T-helper 22 cell (primary cell): ENCODE measurements at regions not wholly inside any gene's neighbourhood (a gene's known extent, or its start where the extent isn't known, plus 50 kb on each side); places are given as distances from the start of the nearest gene placed in this dataset.
"Not testable (repeated sequence)": the region's sequence is repeated elsewhere in the genome, so short reads cannot be mapped to it uniquely, and the experiment has no call there.

Experiments used
- DNase-seq: peaks from one replicate; pipeline ENCODE4 v3.0.0-alpha.2; 2020; ENCODE audit warnings: low read depth

DNA sequence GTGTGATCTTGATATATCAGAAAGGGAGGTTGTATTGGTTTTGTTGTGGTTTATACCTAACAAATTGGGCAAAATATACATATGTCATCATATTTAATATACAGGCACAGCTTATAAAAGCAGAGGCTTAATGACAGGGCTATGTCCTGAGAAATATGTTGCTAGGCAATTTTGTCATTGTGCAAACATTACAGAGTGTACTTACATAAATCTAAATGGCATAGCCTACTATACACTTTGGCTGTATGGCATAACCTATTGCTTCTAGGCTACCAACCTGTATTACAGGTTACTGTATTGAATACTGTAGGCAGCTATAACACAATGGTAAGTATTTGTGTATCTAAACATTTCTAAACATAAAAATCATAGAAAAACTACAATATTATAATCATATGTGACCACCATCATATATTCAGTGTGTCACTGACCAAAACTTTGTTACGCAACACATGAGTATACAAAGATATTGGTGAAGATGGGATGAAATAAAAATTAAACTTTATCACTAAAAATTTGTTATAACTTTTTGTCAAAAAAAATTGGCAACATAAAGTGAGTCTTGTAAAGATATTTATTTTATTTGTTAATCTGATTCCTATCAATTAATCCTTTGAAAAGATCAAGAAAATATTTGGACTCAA lies 414.0 kb upstream of the HS3ST1 start:
- DNase-seq = no peak

DNA sequence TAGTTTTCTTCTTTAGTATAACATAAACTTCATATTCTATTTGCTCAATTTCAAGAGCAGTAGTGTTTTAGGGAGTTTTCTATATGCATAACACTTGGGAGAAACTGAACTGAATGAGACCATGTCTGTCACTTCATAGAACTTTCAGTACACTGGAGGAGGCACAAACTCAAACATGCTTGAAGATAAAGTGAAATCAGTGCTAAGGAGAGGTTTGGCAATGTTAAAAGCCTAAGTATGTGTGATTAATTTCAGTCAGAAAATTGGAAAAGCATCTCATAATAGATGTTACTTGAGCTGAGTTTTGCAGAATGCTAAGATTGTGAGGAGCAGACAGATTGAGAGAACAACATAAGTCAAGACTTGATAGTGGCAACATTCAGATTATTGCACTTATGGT lies 411.2 kb upstream of the HS3ST1 start:
- no peak for DNase-seq

DNA sequence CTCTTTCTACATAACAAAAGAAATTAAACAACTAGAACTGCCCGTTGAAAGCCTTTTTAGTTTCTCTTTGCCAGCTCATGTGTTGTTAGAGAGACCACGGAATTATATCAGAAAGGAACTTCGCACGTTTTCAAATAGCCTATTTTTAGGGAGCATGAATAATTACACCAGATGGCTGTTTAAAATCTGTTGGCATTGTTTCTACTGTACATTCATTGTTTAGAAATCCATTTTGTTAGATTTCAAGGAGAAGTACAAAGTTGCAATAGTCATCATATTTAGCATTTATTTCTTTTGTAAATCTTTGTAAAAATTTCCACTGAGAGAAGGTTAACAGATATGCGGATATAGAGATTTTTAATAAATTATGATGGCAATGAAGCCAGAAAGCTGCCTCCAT lies 403.0 kb upstream of the HS3ST1 start:
- no peak for DNase-seq

DNA sequence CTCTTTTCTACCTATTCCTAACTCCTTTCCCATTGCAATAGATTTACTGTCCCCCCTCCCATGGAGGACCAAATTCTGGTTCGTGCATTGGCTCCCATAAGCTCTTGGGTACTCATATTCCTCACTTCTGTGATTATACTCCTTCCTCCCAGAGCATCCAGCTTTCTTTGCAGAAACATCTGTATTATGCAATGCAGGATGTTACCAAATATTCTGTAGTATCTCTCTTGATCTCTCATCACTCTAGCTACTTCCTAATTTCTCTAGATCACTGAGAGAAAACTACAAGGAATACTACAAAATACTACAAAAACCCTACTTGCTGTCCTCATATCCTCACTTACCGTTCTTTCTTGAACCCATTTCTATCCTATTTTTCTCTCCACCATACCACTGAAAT lies 395.9 kb upstream of the HS3ST1 start:
- DNase-seq = no peak

DNA sequence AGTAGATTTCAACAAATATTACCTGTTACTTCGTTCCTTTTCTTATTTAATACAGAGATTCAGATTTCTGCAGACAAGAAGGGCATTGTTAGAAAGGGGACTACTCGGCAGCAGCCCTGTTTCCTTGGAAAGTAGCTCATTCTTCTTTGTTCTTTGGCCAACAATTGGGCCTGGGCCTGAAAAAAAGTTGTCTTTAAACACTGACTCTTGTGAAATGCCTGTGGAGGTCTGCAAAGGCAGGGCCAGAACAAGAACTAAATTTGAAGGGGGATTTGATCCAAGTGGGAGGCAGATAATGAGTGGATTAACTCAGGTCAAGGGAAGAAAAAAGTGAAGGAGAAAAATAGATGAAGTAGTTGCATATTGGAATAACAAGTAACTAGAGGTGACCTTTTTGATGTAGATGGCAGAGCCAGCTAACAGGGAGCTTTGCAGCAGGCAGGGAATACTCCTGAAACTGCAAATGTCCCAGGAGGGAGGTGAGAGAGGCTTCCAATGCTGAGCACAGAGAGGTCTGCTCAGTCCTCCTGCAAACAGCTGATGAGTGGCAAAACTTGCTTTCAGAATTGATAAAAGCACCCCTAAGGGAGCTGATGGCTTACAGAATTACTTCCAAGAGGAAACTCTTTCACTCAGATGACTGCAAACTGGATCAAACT lies 393.2 kb upstream of the HS3ST1 start:
- no peak for DNase-seq

DNA sequence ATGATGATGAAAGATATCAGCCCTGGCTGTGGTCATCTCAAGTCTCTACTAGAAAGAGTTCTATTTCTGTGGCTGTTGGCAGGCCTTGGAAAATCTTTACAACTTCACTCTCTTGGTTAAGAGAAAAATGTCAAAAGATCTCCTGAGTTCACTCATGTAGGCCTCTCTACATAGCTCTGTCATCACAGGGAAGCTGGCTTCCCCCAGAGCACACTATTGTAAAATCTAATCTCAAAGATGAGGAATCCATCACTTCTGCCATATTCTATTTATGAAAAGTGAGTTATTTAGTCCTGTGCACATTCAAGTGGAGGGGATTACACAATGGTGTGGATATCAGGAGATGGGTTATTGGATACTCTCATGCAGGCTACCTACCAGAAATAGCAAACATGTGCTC lies 388.4 kb upstream of the HS3ST1 start:
- no peak for DNase-seq

DNA sequence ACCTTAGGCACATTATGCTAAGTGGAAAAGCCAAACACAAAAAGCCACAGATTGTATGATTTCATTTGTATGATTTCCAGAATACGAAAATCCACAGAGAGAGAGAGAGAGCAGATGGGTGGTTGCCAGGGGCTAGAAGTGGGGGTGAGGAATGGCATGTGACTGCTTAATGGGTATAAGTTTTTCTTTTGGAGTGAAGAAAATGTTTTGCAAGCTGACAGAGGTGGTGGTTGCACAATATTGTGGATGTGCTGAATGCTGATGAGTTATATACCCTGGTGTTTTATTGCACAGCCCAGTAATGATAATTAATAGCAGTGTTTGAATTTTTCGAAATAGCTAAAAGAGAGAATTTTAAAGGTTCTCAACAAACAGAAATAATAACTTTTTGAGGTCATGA lies 386.1 kb upstream of the HS3ST1 start:
- no peak for DNase-seq

DNA sequence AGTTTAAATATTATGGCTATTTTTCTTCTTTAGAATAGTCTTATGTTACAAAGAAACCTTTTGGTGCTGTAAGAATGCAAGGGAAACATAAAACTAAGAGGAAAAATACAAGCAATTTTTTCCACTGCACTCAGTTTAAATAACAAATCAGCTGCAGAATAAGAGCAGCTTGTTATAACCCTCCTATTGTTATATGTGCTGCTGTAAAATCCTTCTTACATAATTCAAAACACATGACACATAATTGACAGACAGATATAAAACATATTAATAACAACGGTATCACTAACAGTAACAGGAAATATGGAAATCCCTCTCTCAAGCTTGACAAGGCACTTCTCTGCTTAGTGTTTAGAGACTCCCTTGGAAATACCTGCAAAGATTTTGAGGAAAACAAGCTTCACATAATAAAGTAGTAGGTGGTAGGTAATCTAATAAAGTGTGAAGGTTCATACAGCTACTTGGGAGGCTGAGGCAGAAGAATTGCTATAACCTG lies 385.3 kb upstream of the HS3ST1 start:
- no peak for DNase-seq

DNA sequence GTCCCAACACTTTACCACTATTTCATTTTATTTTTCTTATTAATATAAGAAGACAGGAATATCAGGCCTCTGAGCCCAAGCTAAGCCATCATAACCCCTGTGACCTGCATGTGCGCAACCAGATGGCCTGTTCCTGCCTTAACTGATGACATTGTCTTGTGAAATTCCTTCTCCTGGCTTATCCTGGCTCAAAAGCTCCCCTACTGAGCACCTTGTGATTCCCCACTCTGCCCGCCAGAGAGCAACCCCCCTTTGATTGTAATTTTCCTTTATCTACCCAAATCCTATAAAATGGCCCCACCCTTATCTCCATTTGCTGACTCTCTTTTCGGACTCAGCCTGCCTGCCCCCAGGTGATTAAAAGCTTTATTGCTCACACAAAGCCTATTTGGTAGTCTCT lies 382.8 kb upstream of the HS3ST1 start:
- DNase-seq = not testable (repeated sequence)

DNA sequence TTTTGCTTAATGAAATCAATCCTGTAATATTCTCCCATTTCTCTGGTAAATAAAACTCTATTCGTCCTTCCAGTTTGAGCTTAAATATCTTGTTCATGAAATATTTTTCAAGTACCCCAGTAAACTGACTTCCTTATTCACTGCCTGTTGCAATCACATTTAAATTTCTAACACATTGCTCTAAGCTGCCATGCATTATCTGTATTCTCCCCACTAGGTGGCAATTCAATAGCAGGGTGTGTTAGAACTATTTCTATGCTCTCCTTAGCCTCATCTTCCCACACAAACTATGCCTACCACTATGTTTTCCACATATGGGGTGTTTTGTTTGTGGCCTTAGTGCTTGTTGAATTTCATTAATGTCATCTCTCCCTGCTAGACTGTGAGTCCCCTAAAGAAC lies 377.1 kb upstream of the HS3ST1 start:
- DNase-seq = no peak

DNA sequence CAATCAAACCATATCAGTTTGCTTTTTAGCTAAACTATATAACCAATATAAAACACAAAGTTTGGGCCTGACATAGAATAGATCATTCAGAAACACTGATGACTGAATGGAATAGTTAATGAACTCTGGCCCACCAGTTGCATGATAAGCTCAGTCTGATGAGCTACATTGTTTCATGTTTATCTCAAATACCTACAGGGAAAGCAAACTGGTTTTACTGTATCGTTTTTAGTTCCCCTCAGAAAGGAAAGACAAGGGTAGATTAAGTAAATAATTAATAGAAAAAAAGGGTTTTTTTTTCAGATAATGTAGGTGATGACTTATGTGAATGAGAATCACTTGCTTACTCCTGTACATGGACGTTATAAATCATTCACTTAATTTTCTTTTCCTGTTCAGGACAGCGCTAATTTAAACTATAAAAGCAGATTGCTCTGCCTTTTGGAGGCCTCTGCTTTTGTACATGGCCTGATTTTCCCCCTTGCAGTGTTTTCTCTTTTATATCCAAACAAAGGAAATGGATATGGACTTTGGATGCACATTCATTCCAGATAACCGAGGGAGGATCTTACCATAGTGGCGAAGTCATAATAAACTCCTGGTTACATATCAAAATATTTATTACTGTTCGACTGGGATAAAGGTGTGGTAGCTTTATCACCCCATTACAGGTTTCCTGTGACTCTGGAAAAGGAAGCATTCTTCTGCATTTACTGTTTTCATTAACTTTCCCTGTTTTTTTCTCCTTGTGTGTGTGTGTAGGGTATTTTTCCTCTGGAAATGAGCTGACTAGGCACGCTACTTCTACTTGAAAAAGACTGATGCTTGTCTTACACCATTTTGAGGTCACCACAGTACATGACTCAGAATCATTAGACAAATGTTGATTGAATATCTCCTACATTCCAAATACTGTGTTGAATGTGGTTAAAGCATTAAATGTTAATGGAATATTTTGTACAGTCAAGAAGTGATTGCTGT lies 373.1 kb upstream of the HS3ST1 start:
- no peak for DNase-seq

DNA sequence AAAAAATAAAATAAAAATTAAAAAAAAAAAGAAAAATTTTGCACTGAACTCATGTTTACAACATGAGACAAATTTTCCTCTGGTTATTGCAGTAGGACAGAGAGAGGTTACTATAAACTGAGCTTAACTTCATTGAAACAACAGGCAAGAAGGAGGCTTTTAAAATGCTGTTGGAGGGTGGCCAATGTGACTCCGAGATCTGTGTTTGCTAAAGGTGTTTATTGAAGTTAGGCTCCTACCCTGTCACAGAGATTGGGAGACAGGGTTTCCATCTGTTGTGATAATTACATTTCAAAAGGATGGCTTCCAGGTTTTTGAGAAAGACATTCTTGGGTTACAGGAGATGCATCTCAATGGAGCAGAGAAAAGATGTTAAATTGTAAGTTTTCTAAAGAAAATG lies 370.5 kb upstream of the HS3ST1 start:
- DNase-seq = no peak

DNA sequence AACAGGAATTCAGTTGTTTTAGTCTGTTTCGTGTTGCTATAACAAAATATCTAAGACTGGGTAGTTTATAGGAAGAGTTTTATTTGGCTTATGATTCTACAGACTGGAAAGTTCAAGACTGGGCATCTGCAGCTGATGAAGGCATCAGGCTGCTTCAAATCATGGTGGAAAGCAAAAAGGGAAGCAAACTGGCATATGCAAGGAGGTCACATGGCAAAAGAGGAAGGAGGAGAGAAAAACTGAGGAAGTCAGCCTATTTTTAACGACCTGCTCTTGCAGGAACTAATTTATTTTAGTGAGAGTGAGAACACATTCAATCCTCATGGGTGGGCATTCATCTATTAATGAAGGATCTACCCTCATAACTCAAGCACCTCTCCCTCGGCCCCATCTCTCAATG lies 363.1 kb upstream of the HS3ST1 start:
- no peak for DNase-seq

DNA sequence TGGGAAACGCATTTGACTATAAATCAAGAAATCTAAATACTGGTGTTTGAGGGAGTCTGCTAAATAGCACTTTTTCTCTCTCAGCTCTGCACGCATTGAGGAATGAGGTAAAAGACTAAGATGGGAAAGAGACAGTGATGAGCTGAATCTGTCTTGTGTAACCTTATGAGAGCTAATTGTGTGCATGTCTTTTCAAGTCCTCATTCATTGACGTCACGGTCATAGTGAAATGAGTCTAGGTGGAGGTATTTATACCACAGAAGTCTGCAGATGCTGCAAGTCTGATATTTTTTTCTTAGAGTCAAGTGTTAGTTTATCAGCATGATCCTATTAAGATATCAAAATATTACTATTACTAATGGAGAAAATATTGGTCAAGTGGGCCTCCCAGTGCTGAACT lies 361.5 kb upstream of the HS3ST1 start:
- no peak for DNase-seq

DNA sequence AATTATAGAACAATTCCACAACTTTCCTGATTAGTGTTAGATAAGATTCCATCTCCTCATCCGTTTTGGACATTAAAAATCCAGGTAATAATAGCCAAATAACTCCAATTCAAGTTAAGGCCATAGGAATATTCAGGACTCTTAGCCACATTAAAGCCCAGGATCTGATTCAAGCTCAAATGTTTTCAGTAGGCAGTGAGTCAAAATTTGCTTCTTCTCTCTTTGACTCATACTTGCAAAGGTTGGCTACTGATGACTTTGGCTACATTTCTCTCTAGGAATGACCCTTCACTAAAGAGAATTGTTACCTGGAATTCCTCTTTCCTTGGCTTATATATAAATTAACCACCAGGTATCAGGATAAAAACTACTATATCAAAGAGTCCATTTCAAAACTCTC lies 354.9 kb upstream of the HS3ST1 start:
- DNase-seq = no peak

DNA sequence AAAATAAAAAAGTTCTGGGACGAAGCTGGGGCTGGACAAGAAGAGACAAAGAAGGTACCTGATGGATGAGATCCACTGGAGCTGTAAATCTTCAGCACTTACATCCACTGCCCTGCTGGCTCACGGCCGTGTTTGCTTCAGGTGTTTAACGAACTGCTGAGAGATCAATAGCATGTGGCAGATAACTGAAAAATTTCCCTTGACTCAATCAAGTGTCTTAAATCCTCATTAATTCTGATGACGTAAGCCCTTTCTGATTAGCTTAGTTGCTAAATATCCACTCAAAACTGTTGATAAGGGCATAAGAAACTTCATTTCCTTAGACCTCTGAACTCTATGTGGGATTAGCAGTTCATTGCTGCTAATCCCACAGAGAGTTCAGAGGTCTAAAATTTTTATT lies 354.2 kb upstream of the HS3ST1 start:
- no peak for DNase-seq

DNA sequence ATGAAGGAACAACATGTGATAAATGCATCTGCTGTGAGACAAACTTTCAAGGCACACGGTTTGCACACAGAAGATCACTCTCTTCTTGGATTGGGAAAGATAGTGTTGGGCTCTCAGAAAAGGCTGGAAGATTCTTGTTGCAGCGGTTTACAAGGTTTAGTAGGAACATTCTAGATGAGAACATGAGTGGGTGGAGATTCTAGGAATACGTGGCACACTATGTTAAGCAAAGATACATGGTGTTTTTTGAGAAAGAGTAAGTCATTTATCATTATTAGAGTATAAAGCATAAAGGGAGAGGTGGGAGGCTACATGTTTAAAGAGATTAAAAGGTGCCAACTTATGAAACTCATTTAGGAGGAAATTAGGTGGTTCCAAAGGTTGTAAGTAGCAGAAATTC lies 348.8 kb upstream of the HS3ST1 start:
- no peak for DNase-seq

DNA sequence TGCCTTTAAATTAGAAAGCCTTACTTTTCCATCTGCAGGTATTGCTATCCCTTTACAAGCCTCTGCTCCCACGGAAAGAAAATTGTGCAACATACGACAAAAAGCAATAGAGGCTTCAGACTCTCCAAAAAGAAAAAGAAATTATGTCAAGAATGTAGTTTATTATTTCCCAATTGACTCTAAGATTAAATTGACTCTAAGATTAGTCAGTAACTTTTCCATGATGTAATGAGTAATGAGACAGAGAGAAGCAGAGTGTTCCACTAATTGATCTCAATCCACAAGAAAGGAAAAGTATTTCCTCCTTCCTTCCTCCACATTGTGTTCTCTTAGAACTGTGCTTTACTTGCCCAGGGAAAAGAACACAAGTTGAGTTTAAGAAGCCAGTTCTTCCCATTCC lies 345.7 kb upstream of the HS3ST1 start:
- DNase-seq = no peak

DNA sequence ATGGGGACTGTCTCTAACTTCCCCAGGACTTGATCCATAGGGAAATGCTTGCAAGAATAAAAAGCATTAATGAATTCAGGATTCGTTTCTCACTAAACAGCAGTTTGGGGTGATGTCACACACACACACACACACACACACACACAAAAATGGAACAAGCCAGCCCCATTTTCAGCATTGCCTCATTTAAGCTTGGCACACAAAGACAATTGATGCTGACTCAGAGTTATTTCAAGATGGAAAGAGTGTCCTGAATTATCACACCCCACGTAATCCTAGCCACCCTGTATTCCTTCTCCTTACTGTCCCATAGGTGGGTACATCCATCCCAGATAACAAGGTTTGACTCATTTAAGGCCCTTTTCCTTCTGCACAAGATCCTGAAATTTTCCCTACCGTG lies 345.1 kb upstream of the HS3ST1 start:
- DNase-seq = no peak

DNA sequence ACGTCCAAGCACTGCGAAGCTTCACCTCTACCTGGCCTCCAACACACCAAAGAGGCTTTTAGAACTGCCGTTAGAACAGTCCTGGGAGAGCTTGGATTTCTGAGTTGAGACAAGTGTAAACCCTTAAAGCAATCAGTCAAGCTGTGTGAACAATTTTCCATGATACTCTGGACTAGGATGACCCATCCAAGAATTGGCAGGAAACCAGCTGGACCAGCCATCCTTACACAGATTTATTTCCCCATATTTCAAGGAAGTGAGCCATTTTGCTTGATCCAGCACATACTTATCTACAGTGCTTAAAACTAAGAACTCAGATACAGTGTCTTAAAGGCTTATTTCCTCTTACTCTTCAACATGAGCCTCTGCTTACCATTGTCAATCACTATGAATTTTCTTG lies 340.7 kb upstream of the HS3ST1 start:
- no peak for DNase-seq

DNA sequence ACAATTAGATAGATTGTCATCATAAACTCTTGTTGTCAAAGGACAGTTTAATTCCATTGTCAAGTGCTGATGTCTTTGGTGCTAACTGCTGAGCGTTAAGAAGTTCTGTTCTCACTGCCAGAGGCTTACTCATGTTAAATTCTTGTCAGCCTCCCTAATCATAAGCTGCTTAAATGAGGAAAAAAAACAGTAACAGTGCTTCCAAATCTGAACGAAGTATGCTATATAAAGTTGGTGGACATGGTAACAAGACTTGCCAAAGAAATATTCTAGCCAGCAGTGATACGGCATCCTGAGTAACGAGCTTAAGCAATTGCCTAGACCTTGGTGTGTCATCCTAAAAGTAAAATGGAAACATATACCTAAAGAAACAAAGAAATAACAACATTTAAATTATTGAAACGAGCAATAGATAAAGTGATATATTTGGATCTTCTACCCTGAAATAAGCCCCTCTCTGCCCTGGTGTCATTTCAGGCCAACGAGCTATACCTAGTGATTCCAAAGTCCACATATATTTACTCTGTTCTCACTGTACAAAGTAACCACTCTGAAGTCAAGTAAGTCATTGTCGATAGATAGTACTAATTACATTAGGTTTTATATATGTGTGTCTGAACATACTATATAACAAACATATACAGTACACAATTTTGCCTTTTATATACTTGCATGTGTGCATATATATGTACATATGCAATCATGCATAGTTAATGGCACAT lies 339.7 kb upstream of the HS3ST1 start:
- DNase-seq = no peak

DNA sequence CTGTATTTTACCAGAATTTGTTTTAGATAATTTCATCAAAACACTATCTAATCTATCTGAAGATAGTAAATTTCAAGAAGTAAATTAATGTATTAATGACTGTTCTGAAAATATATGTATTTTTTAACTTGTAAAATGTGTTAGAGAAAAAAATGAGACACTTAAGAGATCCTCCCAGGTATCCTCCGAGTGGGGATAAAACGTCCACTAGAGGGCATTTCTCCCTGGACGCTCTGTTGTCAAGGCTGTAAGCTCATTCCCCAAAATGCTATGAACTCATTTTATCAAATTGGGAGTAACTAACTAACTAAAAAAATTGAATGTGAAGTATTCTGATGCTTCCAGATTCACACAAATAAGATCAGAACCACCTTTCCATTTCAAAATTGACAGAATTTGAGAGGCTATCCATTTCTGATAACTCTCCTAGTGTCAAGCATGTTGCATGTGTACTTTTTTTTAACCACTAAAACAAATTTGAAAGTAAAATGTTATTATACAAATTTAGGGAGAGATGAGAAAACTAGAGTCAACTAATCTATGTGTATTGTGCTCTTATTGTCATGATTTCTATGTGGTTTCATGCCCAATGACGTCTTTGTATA lies 337.3 kb upstream of the HS3ST1 start:
- DNase-seq = no peak
